ENCODE measurements at regions not wholly inside any gene's neighbourhood (a gene's known extent, or its start where the extent isn't known, plus 50 kb on each side); places are given as distances from the start of the nearest gene placed in this dataset.

DNA sequence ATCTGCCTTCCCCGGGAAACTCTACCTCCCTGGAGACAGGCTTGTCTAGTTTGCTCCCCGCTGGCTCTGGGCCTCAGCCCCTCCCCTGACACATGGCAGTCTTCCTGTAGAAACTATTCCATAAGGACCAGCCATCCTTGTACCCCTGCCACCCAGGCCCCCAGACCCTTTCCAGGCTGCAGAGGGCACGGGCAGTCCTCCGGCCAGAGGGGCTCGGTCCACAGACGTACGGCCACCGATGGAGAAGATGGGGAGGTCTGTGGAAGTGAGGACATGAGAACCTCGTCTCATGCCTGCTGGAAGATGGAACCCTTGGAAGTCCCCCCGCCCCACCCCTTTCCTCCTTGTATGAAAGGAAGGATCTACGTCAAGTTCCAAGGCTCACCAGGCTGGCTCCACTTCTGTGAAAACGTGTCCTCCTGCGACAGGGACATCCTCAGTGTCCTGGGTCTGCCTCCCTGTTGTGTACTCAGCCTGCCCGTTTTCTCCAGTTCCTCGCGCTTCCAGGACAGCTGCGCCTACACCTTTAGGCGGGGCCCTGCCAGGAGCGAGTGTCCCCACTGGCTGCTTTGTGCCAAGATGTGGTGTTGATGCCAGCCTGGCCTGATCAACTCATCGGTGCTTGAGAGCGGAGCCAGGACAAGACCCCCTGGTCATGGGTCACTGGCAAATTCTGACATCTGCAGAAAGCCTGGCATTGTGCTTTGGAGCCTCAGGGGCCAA is 414.9 kb downstream of the GLRX3 start:
- DNase-seq (ENCODE audit: low spot score) = no peak

DNA sequence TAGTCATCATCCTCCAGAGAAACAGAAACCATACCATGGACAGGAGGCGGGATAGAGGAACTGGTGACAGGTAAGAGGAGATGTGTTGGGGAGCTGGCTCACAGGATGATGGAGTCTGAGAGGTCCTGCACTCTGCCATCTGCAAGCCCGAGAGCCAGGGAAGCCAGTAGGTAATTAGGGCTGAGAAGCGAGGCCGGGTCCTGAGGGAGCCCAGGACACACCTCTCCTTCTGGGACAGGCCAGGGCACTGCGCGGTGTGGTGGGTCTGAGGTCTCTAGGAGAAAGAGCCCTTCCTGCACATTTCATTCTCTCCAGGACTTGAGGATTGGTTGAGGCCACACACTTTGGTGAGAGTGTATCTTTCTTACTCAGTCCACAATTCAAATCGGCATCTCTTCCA is 415.5 kb downstream of the GLRX3 start:
- no peak for DNase-seq (ENCODE audit: low spot score)

GRCh38 chr10:130553826-130554225 is 417.6 kb downstream of the GLRX3 start:
- DNase-seq (ENCODE audit: low spot score) = no peak

GRCh38 chr10:130554701-130555410 is 418.7 kb downstream of the GLRX3 start:
- DNase-seq (ENCODE audit: low spot score) = no peak

GRCh38 chr10:130555411-130555750 is 419.2 kb downstream of the GLRX3 start:
- DNase-seq (ENCODE audit: low spot score) = no peak

DNA sequence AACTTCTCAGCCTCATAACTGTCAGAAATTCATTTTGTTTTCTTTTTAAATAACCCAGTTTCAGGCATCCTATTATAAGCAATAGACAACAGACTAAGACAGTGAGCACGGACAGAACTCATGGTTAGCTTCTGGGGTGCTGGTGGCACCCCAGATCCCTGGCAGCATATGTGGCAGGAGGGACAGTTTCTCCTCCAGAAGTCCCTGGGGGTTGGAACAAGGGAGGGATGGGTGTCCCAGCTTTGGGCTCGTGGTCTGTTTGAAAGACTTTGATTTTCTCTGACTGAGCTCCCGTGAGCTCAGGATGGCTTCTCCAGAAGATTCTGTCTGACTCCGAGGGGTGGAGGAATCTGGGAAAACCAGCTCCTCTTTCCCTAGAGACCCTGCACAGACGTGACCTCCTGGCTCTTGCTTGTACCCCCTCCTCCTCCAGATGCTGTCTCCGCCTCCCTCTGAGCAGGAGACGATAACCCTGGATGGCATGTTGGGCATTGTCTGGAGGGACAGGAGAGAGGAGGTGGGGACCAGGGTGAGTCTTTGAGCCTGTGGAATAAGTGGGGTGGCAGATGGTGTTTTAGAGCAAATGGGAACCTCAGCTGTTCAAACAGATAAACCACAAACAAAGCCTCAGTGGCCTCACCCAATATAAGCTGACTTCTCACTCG is 421.1 kb downstream of the GLRX3 start:
- no peak for DNase-seq (ENCODE audit: low spot score)

DNA sequence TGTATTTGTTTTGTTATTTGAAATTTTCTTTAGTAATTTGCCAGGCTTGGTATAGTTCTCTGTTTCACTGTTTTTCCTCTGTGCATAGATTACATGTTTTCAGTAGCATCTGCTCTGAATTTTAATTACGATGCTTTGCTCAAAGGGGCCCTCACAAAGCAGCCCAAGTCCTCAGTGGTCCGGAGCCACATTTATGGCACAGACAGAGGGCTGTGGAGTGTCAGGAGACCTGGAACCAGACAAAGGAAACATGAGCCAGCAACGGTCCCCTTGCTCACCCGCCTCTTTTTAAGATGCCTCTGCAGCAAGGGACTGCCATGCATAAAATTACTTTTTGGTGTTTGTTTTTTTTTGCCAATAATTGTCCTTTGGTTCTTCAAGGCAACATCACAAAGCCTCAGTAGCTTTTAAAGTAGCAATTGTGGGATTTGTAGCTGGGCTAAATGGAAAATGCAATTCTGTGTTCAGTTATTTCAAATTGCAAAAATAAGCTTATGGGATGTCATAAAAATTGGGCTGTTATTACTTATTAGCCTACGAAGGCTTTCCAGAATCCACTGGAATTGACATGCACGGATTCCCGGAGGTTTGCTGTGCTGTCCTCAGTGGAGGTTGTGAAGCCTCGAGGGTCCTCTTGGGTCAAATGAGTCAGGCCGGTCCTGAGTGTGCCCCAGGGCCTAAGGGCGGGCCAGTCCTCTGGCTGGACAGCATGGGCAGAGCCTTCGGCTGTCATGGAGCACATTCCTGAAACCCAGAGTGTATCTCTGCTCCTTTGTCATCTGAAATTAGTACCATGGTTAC is 422.8 kb downstream of the GLRX3 start:
- DNase-seq (ENCODE audit: low spot score) = no peak

DNA sequence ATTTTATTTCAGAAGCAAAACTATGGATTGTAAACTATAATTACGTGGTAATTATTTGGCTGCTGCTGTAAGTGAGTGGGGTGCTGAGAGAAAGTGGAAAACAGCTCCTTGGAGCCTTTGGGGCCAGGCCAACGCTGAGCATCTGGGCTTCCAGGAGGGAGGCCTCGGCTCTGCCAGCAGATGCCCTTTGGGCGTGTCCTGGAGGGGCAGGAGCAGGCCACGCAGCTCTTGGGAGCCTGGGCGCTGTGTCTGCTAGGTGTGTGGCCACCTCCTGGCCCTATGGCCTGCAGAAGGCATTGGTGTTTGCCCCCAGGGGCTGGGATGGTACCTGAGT is 423.3 kb downstream of the GLRX3 start:
- DNase-seq (ENCODE audit: low spot score) = no peak

GRCh38 chr10:130560116-130560515 is 423.9 kb downstream of the GLRX3 start:
- DNase-seq (ENCODE audit: low spot score) = no peak

- no peak for DNase-seq (ENCODE audit: low spot score)
These were observed 424.4 kb downstream of the GLRX3 start for GRCh38 chr10:130560573-130560972.

GRCh38 chr10:130561681-130562080 is 425.5 kb downstream of the GLRX3 start:
- no peak for DNase-seq (ENCODE audit: low spot score)

DNA sequence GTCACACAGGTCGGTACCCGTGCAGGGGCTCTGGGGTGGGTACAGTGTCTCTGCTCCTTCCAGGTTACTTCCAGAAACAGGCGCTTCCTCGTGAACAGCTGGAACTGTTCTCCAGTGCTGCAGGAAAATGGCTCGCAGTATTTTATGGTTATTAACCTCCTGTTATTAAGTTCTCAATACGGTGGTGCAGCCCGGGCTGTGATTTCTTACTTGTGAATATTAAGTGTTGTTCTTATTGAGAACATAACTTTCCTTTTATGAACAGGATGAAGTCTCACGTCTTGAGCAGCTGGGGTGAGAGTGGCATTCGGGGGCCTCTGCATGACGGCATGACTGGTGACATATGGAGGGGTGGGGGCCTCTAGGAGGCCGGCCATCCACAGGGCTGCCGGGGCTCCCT is 430.8 kb downstream of the GLRX3 start:
- no peak for DNase-seq (ENCODE audit: low spot score)

- DNase-seq (ENCODE audit: low spot score) = no peak
These were observed 431.2 kb downstream of the GLRX3 start for GRCh38 chr10:130567436-130567835.

GRCh38 chr10:130568246-130568645 is 432.1 kb downstream of the GLRX3 start:
- no peak for DNase-seq (ENCODE audit: low spot score)

DNA sequence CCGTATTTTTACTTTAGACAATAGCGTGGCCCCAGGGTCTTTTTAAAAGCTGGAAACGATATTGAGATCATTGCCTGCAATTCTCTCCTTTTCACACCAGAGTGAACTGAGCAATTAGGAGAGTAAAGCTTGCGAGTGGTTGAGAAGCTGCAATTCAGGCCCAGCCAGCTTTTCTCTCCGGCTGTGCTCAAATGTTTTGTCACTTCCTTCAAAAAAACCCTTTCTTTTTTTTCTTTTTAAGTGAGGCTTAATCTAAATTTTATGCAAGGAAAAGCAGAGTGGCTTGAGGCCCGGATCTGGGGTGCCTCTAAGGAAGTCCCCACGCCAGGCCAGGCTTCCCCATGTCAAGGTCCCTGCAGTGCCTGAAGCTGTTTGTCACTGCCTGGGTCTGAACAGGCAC is 433.9 kb downstream of the GLRX3 start:
- no peak for DNase-seq (ENCODE audit: low spot score)

GRCh38 chr10:130571674-130572073 is 435.5 kb downstream of the GLRX3 start:
- no peak for DNase-seq (ENCODE audit: low spot score)

GRCh38 chr10:130573446-130573845 is 437.3 kb downstream of the GLRX3 start:
- no peak for DNase-seq (ENCODE audit: low spot score)

GRCh38 chr10:130575756-130576285 is 439.6 kb downstream of the GLRX3 start:
- no peak for DNase-seq (ENCODE audit: low spot score)

- DNase-seq (ENCODE audit: low spot score) = no peak
These were observed 440.2 kb downstream of the GLRX3 start for GRCh38 chr10:130576427-130576826.

GRCh38 chr10:130577039-130577438 is 440.8 kb downstream of the GLRX3 start:
- no peak for DNase-seq (ENCODE audit: low spot score)

- DNase-seq (ENCODE audit: low spot score) = no peak
These were observed 442.5 kb downstream of the GLRX3 start for GRCh38 chr10:130578532-130579289.

All from mesenteric fat pad (tissue), 1 donor.